ENCODE measurements at regions not wholly inside any gene's neighbourhood (a gene's known extent, or its start where the extent isn't known, plus 50 kb on each side); places are given as distances from the start of the nearest gene placed in this dataset.

DNA sequence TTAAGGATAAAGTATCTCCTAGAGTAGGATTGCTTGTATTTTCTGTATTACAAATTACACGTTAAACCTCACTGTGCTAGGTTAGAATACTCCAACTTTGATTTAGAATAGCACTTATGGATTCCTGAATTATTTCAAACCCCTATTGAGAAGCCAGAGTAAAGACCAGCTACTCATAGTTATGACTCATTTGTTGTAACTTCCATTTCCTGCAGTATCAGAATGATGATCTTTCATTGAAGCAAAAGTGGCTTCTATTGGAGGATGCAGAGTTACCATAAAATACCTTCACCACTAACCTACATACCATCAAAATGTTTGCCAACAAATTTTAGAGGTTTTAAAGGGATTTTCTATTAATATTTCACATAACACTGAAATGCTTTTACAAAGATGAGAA lies 1322.7 kb upstream of the ALCAM start (continued):
- TF ChIP-seq ZFP30 (CRISPR knock-in tag; IDR thresholded peaks at IDR 0.05) = no peak
- TF ChIP-seq TCF4 (CRISPR knock-in tag; IDR thresholded peaks at IDR 0.05; ENCODE audit: borderline replicate concordance) = no peak
- TF ChIP-seq, protein P1, sequence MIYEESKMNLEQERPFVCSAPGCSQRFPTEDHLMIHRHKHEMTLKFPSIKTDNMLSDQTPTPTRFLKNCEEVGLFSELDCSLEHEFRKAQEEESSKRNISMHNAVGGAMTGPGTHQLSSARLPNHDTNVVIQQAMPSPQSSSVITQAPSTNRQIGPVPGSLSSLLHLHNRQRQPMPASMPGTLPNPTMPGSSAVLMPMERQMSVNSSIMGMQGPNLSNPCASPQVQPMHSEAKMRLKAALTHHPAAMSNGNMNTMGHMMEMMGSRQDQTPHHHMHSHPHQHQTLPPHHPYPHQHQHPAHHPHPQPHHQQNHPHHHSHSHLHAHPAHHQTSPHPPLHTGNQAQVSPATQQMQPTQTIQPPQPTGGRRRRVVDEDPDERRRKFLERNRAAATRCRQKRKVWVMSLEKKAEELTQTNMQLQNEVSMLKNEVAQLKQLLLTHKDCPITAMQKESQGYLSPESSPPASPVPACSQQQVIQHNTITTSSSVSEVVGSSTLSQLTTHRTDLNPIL (CRISPR knock-in tag; IDR thresholded peaks at IDR 0.05; ENCODE audit: low read depth) = no peak
- no peak for TF ChIP-seq TOX (CRISPR knock-in tag; IDR thresholded peaks at IDR 0.05; ENCODE audit: borderline replicate concordance)
- TF ChIP-seq RARB (CRISPR knock-in tag; IDR thresholded peaks at IDR 0.05) = no peak
- TF ChIP-seq SNAI2 (CRISPR knock-in tag; IDR thresholded peaks at IDR 0.05) = no peak
- TF ChIP-seq OSR1 (CRISPR knock-in tag; IDR thresholded peaks at IDR 0.05) = no peak

DNA sequence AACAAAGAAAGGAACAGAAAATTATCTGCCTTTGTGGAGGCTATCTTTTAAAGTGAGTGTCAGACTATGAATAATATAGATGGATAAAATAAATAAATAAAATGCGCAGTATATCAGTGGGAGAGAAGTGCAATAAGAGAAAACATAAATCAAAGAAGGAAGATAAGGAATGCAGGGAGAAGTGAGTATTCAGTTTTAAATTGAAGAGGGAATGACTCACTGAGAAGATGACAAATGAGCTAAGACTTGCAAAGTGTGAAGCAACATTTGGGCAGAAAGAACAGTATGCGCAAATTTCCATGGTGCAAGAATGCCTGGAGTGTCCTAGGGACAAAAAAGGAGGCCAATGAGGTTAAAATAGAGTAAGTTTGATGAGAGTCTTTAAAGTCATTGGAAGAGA lies 1300.1 kb upstream of the ALCAM start:
- TF ChIP-seq, protein P2, sequence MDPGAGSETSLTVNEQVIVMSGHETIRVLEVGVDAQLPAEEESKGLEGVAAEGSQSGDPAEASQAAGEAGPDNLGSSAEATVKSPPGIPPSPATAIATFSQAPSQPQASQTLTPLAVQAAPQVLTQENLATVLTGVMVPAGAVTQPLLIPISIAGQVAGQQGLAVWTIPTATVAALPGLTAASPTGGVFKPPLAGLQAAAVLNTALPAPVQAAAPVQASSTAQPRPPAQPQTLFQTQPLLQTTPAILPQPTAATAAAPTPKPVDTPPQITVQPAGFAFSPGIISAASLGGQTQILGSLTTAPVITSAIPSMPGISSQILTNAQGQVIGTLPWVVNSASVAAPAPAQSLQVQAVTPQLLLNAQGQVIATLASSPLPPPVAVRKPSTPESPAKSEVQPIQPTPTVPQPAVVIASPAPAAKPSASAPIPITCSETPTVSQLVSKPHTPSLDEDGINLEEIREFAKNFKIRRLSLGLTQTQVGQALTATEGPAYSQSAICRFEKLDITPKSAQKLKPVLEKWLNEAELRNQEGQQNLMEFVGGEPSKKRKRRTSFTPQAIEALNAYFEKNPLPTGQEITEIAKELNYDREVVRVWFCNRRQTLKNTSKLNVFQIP (CRISPR knock-in tag; IDR thresholded peaks at IDR 0.05; ENCODE audit: borderline replicate concordance, low read depth) = 0 out of 2 replicates have a peak, but pooled peaks have one; percentile 40
- peak; percentile 92 for TF ChIP-seq ISL1 (CRISPR knock-in tag; IDR thresholded peaks at IDR 0.05)
- TF ChIP-seq ARNTL (CRISPR knock-in tag; IDR thresholded peaks at IDR 0.05; ENCODE audit: borderline replicate concordance, low read depth) = no peak
- peak; percentile 32; the same call in 1 of the 2 replicates for TF ChIP-seq TOX (CRISPR knock-in tag; IDR thresholded peaks at IDR 0.05; ENCODE audit: borderline replicate concordance)
- TF ChIP-seq ESRRG (CRISPR knock-in tag; IDR thresholded peaks at IDR 0.05) = no peak
- TF ChIP-seq ZFP3 (CRISPR knock-in tag; IDR thresholded peaks at IDR 0.05) = no peak
- peak; percentile 76 for ATAC-seq

DNA sequence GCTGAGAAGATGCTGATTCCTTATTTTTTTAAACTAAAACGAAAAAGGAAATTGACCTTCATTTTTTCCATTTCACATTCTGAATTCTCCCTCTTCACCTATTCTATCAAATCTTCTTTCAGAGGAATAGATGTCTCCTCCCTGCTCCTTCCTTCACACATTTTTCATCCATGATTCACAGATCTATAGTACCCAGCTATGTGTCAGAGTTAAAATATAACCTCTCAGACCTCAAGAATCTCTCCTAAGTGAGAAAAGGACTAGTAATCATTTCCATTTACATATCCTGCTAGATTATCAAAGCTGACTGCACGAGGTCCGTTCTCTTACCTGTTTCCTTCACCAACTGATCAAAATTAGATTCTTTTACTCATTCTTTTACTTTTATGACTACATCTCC lies 1297.6 kb upstream of the ALCAM start:
- peak; percentile 60; the same call in 1 of the 3 replicates for ATAC-seq

DNA sequence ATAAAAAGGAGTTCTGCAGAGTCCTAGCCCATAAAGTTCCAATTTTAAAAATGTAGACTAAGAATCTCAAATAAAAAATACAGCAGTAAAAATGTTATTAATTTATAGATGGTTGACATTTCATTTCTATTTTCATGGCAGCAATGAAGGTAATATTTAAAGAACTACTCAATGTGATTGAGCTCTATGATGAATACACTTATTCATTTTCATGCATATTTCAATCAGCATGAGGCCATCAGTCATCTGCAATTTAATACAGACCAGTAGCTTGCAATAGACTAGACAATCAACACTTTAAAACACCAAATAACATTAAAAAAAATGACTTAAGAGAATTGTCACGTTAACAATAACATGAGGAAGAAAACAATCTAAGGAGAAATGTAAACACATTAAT lies 1295.8 kb upstream of the ALCAM start:
- ATAC-seq = no peak
- TF ChIP-seq ISL1 (CRISPR knock-in tag; IDR thresholded peaks at IDR 0.05) (no peak), GLIS3 (CRISPR knock-in tag; IDR thresholded peaks at IDR 0.05) (no peak), ZNF8 (CRISPR knock-in tag; IDR thresholded peaks at IDR 0.05) (no peak), ZFP30 (CRISPR knock-in tag; IDR thresholded peaks at IDR 0.05) (no peak), CSDC2 (CRISPR knock-in tag; IDR thresholded peaks at IDR 0.05) (no peak), TCF4 (CRISPR knock-in tag; IDR thresholded peaks at IDR 0.05; ENCODE audit: borderline replicate concordance) (no peak), ZFP3 (CRISPR knock-in tag; IDR thresholded peaks at IDR 0.05) (no peak), ESRRG (CRISPR knock-in tag; IDR thresholded peaks at IDR 0.05) (no peak), ZC3H10 (CRISPR knock-in tag; IDR thresholded peaks at IDR 0.05) (no peak), OSR1 (CRISPR knock-in tag; IDR thresholded peaks at IDR 0.05) (no peak), PPARA (CRISPR knock-in tag; IDR thresholded peaks at IDR 0.05; ENCODE audit: borderline replicate concordance) (no peak), RARB (CRISPR knock-in tag; IDR thresholded peaks at IDR 0.05) (no peak), TOX (CRISPR knock-in tag; IDR thresholded peaks at IDR 0.05; ENCODE audit: borderline replicate concordance) (no peak)
- TF ChIP-seq, protein P1 (CRISPR knock-in tag; IDR thresholded peaks at IDR 0.05; ENCODE audit: low read depth) = no peak
- TF ChIP-seq, protein P2 (CRISPR knock-in tag; IDR thresholded peaks at IDR 0.05; ENCODE audit: borderline replicate concordance, low read depth) = no peak
- TF ChIP-seq, protein P3, sequence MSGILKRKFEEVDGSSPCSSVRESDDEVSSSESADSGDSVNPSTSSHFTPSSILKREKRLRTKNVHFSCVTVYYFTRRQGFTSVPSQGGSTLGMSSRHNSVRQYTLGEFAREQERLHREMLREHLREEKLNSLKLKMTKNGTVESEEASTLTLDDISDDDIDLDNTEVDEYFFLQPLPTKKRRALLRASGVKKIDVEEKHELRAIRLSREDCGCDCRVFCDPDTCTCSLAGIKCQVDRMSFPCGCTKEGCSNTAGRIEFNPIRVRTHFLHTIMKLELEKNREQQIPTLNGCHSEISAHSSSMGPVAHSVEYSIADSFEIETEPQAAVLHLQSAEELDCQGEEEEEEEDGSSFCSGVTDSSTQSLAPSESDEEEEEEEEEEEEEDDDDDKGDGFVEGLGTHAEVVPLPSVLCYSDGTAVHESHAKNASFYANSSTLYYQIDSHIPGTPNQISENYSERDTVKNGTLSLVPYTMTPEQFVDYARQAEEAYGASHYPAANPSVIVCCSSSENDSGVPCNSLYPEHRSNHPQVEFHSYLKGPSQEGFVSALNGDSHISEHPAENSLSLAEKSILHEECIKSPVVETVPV (CRISPR knock-in tag; IDR thresholded peaks at IDR 0.05) = no peak

More for the DNA sequence above, 1297.6 kb upstream of the ALCAM start:
- TF ChIP-seq PPARA (CRISPR knock-in tag; IDR thresholded peaks at IDR 0.05; ENCODE audit: borderline replicate concordance) = no peak
- TF ChIP-seq ZFP3 (CRISPR knock-in tag; IDR thresholded peaks at IDR 0.05) = no peak
- TF ChIP-seq, protein P4, sequence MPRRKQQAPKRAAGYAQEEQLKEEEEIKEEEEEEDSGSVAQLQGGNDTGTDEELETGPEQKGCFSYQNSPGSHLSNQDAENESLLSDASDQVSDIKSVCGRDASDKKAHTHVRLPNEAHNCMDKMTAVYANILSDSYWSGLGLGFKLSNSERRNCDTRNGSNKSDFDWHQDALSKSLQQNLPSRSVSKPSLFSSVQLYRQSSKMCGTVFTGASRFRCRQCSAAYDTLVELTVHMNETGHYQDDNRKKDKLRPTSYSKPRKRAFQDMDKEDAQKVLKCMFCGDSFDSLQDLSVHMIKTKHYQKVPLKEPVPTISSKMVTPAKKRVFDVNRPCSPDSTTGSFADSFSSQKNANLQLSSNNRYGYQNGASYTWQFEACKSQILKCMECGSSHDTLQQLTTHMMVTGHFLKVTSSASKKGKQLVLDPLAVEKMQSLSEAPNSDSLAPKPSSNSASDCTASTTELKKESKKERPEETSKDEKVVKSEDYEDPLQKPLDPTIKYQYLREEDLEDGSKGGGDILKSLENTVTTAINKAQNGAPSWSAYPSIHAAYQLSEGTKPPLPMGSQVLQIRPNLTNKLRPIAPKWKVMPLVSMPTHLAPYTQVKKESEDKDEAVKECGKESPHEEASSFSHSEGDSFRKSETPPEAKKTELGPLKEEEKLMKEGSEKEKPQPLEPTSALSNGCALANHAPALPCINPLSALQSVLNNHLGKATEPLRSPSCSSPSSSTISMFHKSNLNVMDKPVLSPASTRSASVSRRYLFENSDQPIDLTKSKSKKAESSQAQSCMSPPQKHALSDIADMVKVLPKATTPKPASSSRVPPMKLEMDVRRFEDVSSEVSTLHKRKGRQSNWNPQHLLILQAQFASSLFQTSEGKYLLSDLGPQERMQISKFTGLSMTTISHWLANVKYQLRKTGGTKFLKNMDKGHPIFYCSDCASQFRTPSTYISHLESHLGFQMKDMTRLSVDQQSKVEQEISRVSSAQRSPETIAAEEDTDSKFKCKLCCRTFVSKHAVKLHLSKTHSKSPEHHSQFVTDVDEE (CRISPR knock-in tag; IDR thresholded peaks at IDR 0.05) = no peak
